Endothelial cell of umbilical vein (primary cell): ENCODE measurements at regions not wholly inside any gene's neighbourhood (a gene's known extent, or its start where the extent isn't known, plus 50 kb on each side); places are given as distances from the start of the nearest gene placed in this dataset.

Experiments used
- BruUV-seq: library from RNA; stranded (reverse); fragments of 400-500 nt; replicated peaks from 2 replicates; lab custom pipeline; 2021; lab: Mats Ljungman, UMichigan
- CTCF ChIA-PET: fragments of 300-600, 350-600 bp; sonication (Branson Sonifier 250); formaldehyde crosslinking; loops from one replicate; lab custom pipeline; 2021; ENCODE audit warnings: antibody characterized with exemption, inconsistent platforms; lab: Charles Lee
- POLR2A ChIA-PET: fragments of 300-600, 350-600 bp; sonication (Branson Sonifier 250); formaldehyde crosslinking; loops from one replicate; lab custom pipeline; 2021; ENCODE audit warnings: antibody characterized with exemption, inconsistent platforms; lab: Charles Lee
- DNase-seq: peaks from one replicate; pipeline ENCODE4 v3.0.0-alpha.2; 2011; ENCODE audit warnings: low read depth, low spot score
- FAIRE-seq: peaks from 2 replicates; lab custom pipeline; 2011; peaks lifted over from hg19 to GRCh38; lab: Jason Lieb, UNC
- H2AFZ ChIP-seq: 2 replicates; pipeline ENCODE4 v1.6.0; 2012; ENCODE audit warnings: low read depth, low read length, control low read depth, inconsistent platforms
- H3K27ac ChIP-seq: 2 replicates; pipeline ENCODE4 v1.5.1; 2011; ENCODE audit warnings: low read depth, mild to moderate bottlenecking, control low read depth, low read length, moderate library complexity; ENCODE audit not compliant: insufficient read depth
- H3K27me3 ChIP-seq, 2 experiments: 2 replicates each; pipeline versions ENCODE4 v1.6.0 to v1.6.1; 2011; ENCODE audit warnings: low read length in 2 of 2, mixed read lengths in 1 of 2; ENCODE audit not compliant: control insufficient read depth in 2 of 2, insufficient read depth in 2 of 2
- H3K36me3 ChIP-seq, 2 experiments: 2 replicates in 1 of 2; 3 replicates in 1 of 2; pipeline ENCODE4 v1.5.1; 2011; ENCODE audit warnings: low read length in 2 of 2, mild to moderate bottlenecking in 1 of 2, moderate library complexity in 1 of 2; ENCODE audit not compliant: control insufficient read depth in 2 of 2, insufficient read depth in 2 of 2; ENCODE audit errors: extremely low read depth in 1 of 2
- H3K4me1 ChIP-seq: 3 replicates; pipeline ENCODE4 v1.5.1; 2011; ENCODE audit warnings: mild to moderate bottlenecking, low read length; ENCODE audit not compliant: control insufficient read depth, insufficient read depth; ENCODE audit errors: extremely low read depth
- H3K4me2 ChIP-seq: 2 replicates; pipeline ENCODE4 v1.6.1; 2011; ENCODE audit warnings: low read length, control low read depth, mixed read lengths; ENCODE audit not compliant: insufficient read depth
- H3K4me3 ChIP-seq, 3 experiments: fragments of 200-600 bp in 1 of 3; sonication (generic), shearing (Covaris generic) in 1 of 3; replicated peaks in 1 of 3; 2 replicates each; pipeline ENCODE4 v1.5.1; 2011 to 2016; ENCODE audit warnings: control low read depth in 3 of 3, low read length in 3 of 3, mild to moderate bottlenecking in 2 of 3, inconsistent platforms in 1 of 3, low read depth in 1 of 3, moderate library complexity in 1 of 3; ENCODE audit not compliant: insufficient read depth in 1 of 3
- H3K79me2 ChIP-seq: 2 replicates; pipeline ENCODE4 v1.6.0; 2012; ENCODE audit warnings: low read length, inconsistent platforms; ENCODE audit not compliant: control insufficient read depth, insufficient read depth
- H3K9ac ChIP-seq: replicated peaks from 2 replicates; pipeline ENCODE3; 2011; ENCODE audit warnings: low read length, control low read depth; ENCODE audit not compliant: insufficient read depth; ENCODE audit errors: extremely low read depth
- H3K9me1 ChIP-seq: replicated peaks from 3 replicates; pipeline ENCODE4 v1.6.0; 2011; ENCODE audit warnings: mild to moderate bottlenecking, low read length; ENCODE audit not compliant: control insufficient read depth, insufficient read depth; ENCODE audit errors: extremely low read depth
- H3K9me3 ChIP-seq: replicated peaks from 2 replicates; pipeline ENCODE4 v1.5.1; 2012; ENCODE audit warnings: low read length, inconsistent platforms; ENCODE audit not compliant: control insufficient read depth, insufficient read depth
- H4K20me1 ChIP-seq: replicated peaks from 2 replicates; pipeline ENCODE3; 2011; ENCODE audit warnings: mild to moderate bottlenecking, low read length; ENCODE audit not compliant: control insufficient read depth, insufficient read depth; ENCODE audit errors: extremely low read depth
- EZH2 ChIP-seq: IDR thresholded peaks from 2 replicates; pipeline ENCODE4 v1.6.1; 2012; ENCODE audit warnings: borderline replicate concordance, low read depth, mild to moderate bottlenecking, moderate library complexity, low read length, inconsistent platforms; ENCODE audit not compliant: severe bottlenecking
- FOS ChIP-seq: IDR thresholded peaks from 2 replicates; pipeline ENCODE4 v1.6.1; 2011; ENCODE audit warnings: mild to moderate bottlenecking, low read length, moderate library complexity, borderline replicate concordance; ENCODE audit not compliant: insufficient read depth
- GATA2 ChIP-seq: IDR thresholded peaks from 2 replicates; pipeline ENCODE4 v1.7.0; 2011; ENCODE audit warnings: low read depth, mild to moderate bottlenecking, moderate library complexity, mixed read lengths, low read length; ENCODE audit not compliant: insufficient read length, insufficient read depth
- JUN ChIP-seq: IDR thresholded peaks from 2 replicates; pipeline ENCODE4 v1.6.1; 2011; ENCODE audit warnings: borderline replicate concordance, low read depth; ENCODE audit not compliant: insufficient read length, insufficient read depth
- MYC ChIP-seq: IDR thresholded peaks from one replicate; pipeline ENCODE4 v1.6.1; 2011; ENCODE audit warnings: mild to moderate bottlenecking, low read depth, low read length
- POLR2A ChIP-seq: IDR thresholded peaks from 2 replicates; pipeline ENCODE4 v1.6.1; 2012; ENCODE audit warnings: low read depth, mild to moderate bottlenecking, control low read depth, low read length
- POLR2AphosphoS5 ChIP-seq: IDR thresholded peaks from 2 replicates; pipeline ENCODE4 v1.6.1; 2012; ENCODE audit warnings: low read depth, mild to moderate bottlenecking, control low read depth, low read length, moderate library complexity; ENCODE audit not compliant: insufficient read depth
- dilution Hi-C: fragments of 300-500 bp; cut with MboI; formaldehyde crosslinking; loops from one replicate; pipeline ENCODE4 v1.15.0; 2019; ENCODE audit warnings: low sequenced_read_pairs; ENCODE audit not compliant: extremely low pct_ligation_motif_present
- intact Hi-C: fragments of 100-400 bp; cut with micrococcal nuclease; formaldehyde crosslinking; loops from one replicate; pipeline ENCODE4 v1.10.0; 2022
- TF ChIP-seq, protein P1 (sequence below): IDR thresholded peaks from 2 replicates; pipeline ENCODE4 v1.6.1; 2011; ENCODE audit not compliant: insufficient read depth, insufficient read length
- TF ChIP-seq, protein P2 (sequence below), 2 donors: IDR thresholded peaks; 1 replicate in 1 of 2; 2 replicates in 1 of 2; pipeline ENCODE4 v1.5.1; 2011; ENCODE audit warnings: low read length in 2 of 2, mild to moderate bottlenecking in 2 of 2, moderate library complexity in 2 of 2, control low read depth in 1 of 2, inconsistent platforms in 1 of 2, low read depth in 1 of 2; ENCODE audit not compliant: insufficient read depth in 1 of 2; ENCODE audit errors: extremely low read depth in 1 of 2

DNA sequence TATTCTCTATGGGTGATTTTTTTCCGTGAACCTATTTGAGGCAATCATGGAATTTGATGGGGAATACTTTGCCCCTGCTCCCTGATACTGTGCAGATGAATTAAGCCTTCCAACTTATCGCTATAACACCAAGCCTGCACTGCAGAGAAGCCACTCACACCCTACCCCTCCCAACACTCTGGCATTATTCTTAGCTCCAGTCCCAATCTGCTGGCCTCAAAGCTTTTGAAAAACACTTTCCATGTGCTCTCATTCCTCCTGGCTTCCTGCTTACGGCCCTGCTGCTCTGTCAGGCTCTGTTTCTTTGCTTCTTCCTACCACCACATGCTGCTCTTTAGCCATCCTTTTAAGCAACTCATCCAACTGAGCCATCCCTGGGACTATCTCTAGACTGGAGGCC, 327.8 kb upstream of the SLCO3A1 start:
- no peak overlapping the region for H3K4me2 ChIP-seq

More for the DNA sequence above, 327.8 kb upstream of the SLCO3A1 start:
- no peak overlapping the region for H2AFZ ChIP-seq
- FAIRE-seq: no peak
- H3K9me1 ChIP-seq: no peaks in the 10 kb centered on the region
- ChIA-PET POLR2A (no interaction called here), CTCF (no interaction called here)
- TF ChIP-seq, protein P1, sequence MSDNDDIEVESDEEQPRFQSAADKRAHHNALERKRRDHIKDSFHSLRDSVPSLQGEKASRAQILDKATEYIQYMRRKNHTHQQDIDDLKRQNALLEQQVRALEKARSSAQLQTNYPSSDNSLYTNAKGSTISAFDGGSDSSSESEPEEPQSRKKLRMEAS: no peak
- no peak for TF ChIP-seq FOS
- TF ChIP-seq, protein P2, sequence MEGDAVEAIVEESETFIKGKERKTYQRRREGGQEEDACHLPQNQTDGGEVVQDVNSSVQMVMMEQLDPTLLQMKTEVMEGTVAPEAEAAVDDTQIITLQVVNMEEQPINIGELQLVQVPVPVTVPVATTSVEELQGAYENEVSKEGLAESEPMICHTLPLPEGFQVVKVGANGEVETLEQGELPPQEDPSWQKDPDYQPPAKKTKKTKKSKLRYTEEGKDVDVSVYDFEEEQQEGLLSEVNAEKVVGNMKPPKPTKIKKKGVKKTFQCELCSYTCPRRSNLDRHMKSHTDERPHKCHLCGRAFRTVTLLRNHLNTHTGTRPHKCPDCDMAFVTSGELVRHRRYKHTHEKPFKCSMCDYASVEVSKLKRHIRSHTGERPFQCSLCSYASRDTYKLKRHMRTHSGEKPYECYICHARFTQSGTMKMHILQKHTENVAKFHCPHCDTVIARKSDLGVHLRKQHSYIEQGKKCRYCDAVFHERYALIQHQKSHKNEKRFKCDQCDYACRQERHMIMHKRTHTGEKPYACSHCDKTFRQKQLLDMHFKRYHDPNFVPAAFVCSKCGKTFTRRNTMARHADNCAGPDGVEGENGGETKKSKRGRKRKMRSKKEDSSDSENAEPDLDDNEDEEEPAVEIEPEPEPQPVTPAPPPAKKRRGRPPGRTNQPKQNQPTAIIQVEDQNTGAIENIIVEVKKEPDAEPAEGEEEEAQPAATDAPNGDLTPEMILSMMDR (IDR thresholded peaks at IDR 0.05; ENCODE audit: extremely low read depth in 1 of 2, insufficient read depth in 1 of 2, low read depth in 1 of 2, low read length in 2 of 2): no peak
- TF ChIP-seq EZH2: no peak
- no peak for TF ChIP-seq JUN
- no peak for TF ChIP-seq MYC
- TF ChIP-seq POLR2A: no peak
- no peak for TF ChIP-seq GATA2
- TF ChIP-seq POLR2AphosphoS5: no peak
- H3K4me1 ChIP-seq: no peaks in the 10 kb centered on the region
- H3K4me3 ChIP-seq: no peak overlapping the region
- no peaks in the 10 kb centered on the region for H3K27me3 ChIP-seq
- no TSS peak for BruUV-seq
- DNase-seq: no peak
- H4K20me1 ChIP-seq: no peaks in the 10 kb centered on the region
- H3K79me2 ChIP-seq: no peaks in the 10 kb centered on the region
- no peak overlapping the region for H3K9ac ChIP-seq
- H3K36me3 ChIP-seq: no peaks in the 10 kb centered on the region
- H3K9me3 ChIP-seq: peaks cover 2% of the 10 kb centered on the region
- dilution Hi-C loops: no loop called here
- intact Hi-C loops: no loop called here
- H3K27ac ChIP-seq: no peak overlapping the region
